Esophagus squamous epithelium (tissue), 4 donors: ENCODE measurements at regions not wholly inside any gene's neighbourhood (a gene's known extent, or its start where the extent isn't known, plus 50 kb on each side); places are given as distances from the start of the nearest gene placed in this dataset.

ENCODE experiments used
- CTCF ChIP-seq, 6 experiments: fragments of 450-650 bp in 4 of 6; fragments of 200-600 bp in 2 of 6; sonication (generic) in 2 of 6; IDR thresholded peaks; one replicate each; pipeline ENCODE4 v1.5.1; 2016 to 2019; ENCODE audit warnings: antibody characterized with exemption in 6 of 6, mild to moderate bottlenecking in 4 of 6, moderate library complexity in 4 of 6
- POLR2A ChIP-seq, 4 donors: fragments of 450-650 bp; IDR thresholded peaks; one replicate each; pipeline ENCODE4 v1.6.1; 2017; ENCODE audit warnings: antibody characterized with exemption in 4 of 4, mild to moderate bottlenecking in 4 of 4, moderate library complexity in 3 of 4

- TF ChIP-seq CTCF (IDR thresholded peaks at IDR 0.05) (no peak), POLR2A (IDR thresholded peaks at IDR 0.05) (no peak)
These were observed 1082.4 kb upstream of the MAP3K7 start for GRCh38 chr6:91669154-91669870.
